ENCODE measurements at regions not wholly inside any gene's neighbourhood (a gene's known extent, or its start where the extent isn't known, plus 50 kb on each side); places are given as distances from the start of the nearest gene placed in this dataset.

DNA sequence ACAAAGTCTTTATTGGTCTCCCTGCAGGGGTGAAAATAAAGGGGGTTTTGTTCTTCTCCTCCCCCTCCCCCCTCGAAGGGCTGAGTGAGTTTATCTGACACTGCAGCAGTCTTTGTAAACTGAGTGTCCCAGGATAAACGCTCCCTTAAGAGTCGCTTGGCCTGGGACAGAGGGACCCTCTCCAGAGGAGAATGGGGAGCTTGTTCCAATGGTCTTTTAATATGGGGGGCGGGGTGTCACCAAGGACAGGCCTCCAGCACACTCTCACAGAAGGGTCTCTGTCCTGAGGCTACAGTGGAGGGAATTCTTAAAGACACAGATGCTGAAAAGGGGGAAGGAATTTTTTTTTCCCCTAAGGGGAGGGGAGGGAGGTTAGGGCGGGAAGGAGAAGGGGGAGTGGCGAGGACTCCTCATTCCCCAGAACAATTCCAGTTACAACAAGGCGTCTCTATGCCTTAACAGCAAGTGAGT is 455.5 kb downstream of the SOX9 start:
- TF ChIP-seq GLIS3 (CRISPR knock-in tag; IDR thresholded peaks at IDR 0.05) = no peak
- no peak for TF ChIP-seq ZNF8 (CRISPR knock-in tag; IDR thresholded peaks at IDR 0.05)
- TF ChIP-seq, protein P1, sequence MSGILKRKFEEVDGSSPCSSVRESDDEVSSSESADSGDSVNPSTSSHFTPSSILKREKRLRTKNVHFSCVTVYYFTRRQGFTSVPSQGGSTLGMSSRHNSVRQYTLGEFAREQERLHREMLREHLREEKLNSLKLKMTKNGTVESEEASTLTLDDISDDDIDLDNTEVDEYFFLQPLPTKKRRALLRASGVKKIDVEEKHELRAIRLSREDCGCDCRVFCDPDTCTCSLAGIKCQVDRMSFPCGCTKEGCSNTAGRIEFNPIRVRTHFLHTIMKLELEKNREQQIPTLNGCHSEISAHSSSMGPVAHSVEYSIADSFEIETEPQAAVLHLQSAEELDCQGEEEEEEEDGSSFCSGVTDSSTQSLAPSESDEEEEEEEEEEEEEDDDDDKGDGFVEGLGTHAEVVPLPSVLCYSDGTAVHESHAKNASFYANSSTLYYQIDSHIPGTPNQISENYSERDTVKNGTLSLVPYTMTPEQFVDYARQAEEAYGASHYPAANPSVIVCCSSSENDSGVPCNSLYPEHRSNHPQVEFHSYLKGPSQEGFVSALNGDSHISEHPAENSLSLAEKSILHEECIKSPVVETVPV (CRISPR knock-in tag; IDR thresholded peaks at IDR 0.05) = no peak
- TF ChIP-seq ISL1 (CRISPR knock-in tag; IDR thresholded peaks at IDR 0.05) = no peak
- no peak for TF ChIP-seq ZNF565 (CRISPR knock-in tag; conservative IDR thresholded peaks at IDR 0.05; ENCODE audit: low read depth)
- TF ChIP-seq CSDC2 (CRISPR knock-in tag; IDR thresholded peaks at IDR 0.05) = no peak
- TF ChIP-seq BACH2 (CRISPR knock-in tag; IDR thresholded peaks at IDR 0.05; ENCODE audit: borderline replicate concordance) = no peak
- TF ChIP-seq, protein P2, sequence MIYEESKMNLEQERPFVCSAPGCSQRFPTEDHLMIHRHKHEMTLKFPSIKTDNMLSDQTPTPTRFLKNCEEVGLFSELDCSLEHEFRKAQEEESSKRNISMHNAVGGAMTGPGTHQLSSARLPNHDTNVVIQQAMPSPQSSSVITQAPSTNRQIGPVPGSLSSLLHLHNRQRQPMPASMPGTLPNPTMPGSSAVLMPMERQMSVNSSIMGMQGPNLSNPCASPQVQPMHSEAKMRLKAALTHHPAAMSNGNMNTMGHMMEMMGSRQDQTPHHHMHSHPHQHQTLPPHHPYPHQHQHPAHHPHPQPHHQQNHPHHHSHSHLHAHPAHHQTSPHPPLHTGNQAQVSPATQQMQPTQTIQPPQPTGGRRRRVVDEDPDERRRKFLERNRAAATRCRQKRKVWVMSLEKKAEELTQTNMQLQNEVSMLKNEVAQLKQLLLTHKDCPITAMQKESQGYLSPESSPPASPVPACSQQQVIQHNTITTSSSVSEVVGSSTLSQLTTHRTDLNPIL (CRISPR knock-in tag; IDR thresholded peaks at IDR 0.05; ENCODE audit: low read depth) = no peak
- TF ChIP-seq TOX (CRISPR knock-in tag; IDR thresholded peaks at IDR 0.05; ENCODE audit: borderline replicate concordance) = no peak
- no peak for TF ChIP-seq ESRRG (CRISPR knock-in tag; IDR thresholded peaks at IDR 0.05)
- no peak for TF ChIP-seq SNAI2 (CRISPR knock-in tag; IDR thresholded peaks at IDR 0.05)
- no peak for TF ChIP-seq OSR1 (CRISPR knock-in tag; IDR thresholded peaks at IDR 0.05)
- TF ChIP-seq PPARA (CRISPR knock-in tag; IDR thresholded peaks at IDR 0.05; ENCODE audit: borderline replicate concordance) = no peak
- TF ChIP-seq ZFP30 (CRISPR knock-in tag; IDR thresholded peaks at IDR 0.05) = no peak
- TF ChIP-seq ZFP3 (CRISPR knock-in tag; IDR thresholded peaks at IDR 0.05) = no peak
- no peak for TF ChIP-seq RARB (CRISPR knock-in tag; IDR thresholded peaks at IDR 0.05)
- TF ChIP-seq, protein P3, sequence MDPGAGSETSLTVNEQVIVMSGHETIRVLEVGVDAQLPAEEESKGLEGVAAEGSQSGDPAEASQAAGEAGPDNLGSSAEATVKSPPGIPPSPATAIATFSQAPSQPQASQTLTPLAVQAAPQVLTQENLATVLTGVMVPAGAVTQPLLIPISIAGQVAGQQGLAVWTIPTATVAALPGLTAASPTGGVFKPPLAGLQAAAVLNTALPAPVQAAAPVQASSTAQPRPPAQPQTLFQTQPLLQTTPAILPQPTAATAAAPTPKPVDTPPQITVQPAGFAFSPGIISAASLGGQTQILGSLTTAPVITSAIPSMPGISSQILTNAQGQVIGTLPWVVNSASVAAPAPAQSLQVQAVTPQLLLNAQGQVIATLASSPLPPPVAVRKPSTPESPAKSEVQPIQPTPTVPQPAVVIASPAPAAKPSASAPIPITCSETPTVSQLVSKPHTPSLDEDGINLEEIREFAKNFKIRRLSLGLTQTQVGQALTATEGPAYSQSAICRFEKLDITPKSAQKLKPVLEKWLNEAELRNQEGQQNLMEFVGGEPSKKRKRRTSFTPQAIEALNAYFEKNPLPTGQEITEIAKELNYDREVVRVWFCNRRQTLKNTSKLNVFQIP (CRISPR knock-in tag; IDR thresholded peaks at IDR 0.05; ENCODE audit: borderline replicate concordance, low read depth) = no peak
- no peak for TF ChIP-seq ZC3H10 (CRISPR knock-in tag; IDR thresholded peaks at IDR 0.05)
- TF ChIP-seq, protein P4, sequence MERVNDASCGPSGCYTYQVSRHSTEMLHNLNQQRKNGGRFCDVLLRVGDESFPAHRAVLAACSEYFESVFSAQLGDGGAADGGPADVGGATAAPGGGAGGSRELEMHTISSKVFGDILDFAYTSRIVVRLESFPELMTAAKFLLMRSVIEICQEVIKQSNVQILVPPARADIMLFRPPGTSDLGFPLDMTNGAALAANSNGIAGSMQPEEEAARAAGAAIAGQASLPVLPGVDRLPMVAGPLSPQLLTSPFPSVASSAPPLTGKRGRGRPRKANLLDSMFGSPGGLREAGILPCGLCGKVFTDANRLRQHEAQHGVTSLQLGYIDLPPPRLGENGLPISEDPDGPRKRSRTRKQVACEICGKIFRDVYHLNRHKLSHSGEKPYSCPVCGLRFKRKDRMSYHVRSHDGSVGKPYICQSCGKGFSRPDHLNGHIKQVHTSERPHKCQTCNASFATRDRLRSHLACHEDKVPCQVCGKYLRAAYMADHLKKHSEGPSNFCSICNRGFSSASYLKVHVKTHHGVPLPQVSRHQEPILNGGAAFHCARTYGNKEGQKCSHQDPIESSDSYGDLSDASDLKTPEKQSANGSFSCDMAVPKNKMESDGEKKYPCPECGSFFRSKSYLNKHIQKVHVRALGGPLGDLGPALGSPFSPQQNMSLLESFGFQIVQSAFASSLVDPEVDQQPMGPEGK (CRISPR knock-in tag; IDR thresholded peaks at IDR 0.05; ENCODE audit: borderline replicate concordance) = no peak
- no peak for TF ChIP-seq ARNTL (CRISPR knock-in tag; IDR thresholded peaks at IDR 0.05; ENCODE audit: borderline replicate concordance, low read depth)
- ATAC-seq = no peak

DNA sequence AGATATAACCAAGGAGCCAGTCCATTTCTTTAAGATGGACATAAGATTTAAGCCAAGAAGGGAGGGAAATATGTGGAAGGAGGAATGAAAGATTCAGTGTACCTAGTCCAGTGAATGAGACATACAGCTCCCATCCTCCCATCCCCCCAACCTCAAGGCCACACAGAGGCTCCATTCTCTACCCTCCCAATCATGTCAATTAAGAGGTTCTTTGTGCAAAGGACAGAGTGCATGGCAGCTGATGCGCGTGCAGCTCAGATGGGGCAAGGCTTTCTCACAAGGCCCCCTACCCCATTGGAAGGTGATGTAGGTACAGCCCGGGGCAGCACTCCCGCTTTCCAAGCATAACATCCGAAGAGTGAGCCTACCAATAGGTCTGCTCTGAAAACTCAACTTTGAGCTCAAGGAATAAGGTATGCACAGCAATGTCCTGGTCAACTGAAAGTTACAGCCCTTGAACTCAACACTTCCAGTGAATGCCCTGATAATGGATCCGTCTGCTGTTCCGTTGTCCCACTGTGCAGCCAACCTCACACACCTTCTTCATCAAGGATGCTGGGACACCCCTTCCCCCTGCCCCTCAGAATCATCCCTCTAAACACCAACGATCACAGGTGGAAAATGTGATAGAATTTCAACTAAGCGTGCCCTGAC is 458.1 kb downstream of the SOX9 start:
- no peak for ATAC-seq
- TF ChIP-seq BACH2 (CRISPR knock-in tag; IDR thresholded peaks at IDR 0.05; ENCODE audit: borderline replicate concordance) (no peak), ESRRG (CRISPR knock-in tag; IDR thresholded peaks at IDR 0.05) (no peak), PPARA (CRISPR knock-in tag; IDR thresholded peaks at IDR 0.05; ENCODE audit: borderline replicate concordance) (no peak), TOX (CRISPR knock-in tag; IDR thresholded peaks at IDR 0.05; ENCODE audit: borderline replicate concordance) (no peak), ZC3H10 (CRISPR knock-in tag; IDR thresholded peaks at IDR 0.05) (no peak), TCF4 (CRISPR knock-in tag; IDR thresholded peaks at IDR 0.05; ENCODE audit: borderline replicate concordance) (no peak)
- TF ChIP-seq, protein P2 (CRISPR knock-in tag; IDR thresholded peaks at IDR 0.05; ENCODE audit: low read depth) = no peak
- TF ChIP-seq, protein P5, sequence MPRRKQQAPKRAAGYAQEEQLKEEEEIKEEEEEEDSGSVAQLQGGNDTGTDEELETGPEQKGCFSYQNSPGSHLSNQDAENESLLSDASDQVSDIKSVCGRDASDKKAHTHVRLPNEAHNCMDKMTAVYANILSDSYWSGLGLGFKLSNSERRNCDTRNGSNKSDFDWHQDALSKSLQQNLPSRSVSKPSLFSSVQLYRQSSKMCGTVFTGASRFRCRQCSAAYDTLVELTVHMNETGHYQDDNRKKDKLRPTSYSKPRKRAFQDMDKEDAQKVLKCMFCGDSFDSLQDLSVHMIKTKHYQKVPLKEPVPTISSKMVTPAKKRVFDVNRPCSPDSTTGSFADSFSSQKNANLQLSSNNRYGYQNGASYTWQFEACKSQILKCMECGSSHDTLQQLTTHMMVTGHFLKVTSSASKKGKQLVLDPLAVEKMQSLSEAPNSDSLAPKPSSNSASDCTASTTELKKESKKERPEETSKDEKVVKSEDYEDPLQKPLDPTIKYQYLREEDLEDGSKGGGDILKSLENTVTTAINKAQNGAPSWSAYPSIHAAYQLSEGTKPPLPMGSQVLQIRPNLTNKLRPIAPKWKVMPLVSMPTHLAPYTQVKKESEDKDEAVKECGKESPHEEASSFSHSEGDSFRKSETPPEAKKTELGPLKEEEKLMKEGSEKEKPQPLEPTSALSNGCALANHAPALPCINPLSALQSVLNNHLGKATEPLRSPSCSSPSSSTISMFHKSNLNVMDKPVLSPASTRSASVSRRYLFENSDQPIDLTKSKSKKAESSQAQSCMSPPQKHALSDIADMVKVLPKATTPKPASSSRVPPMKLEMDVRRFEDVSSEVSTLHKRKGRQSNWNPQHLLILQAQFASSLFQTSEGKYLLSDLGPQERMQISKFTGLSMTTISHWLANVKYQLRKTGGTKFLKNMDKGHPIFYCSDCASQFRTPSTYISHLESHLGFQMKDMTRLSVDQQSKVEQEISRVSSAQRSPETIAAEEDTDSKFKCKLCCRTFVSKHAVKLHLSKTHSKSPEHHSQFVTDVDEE (CRISPR knock-in tag; IDR thresholded peaks at IDR 0.05) = no peak
- TF ChIP-seq, protein P1 (CRISPR knock-in tag; IDR thresholded peaks at IDR 0.05) = no peak
